HEK293T (cell line): ENCODE measurements at regions not wholly inside any gene's neighbourhood (a gene's known extent, or its start where the extent isn't known, plus 50 kb on each side); places are given as distances from the start of the nearest gene placed in this dataset.

Experiments
- ARNT ChIP-seq: fragments of 450-650 bp; IDR thresholded peaks from 2 replicates; pipeline ENCODE4 v1.6.1; 2017; ENCODE audit warnings: mild to moderate bottlenecking
- BHLHE40 ChIP-seq: fragments of 450-650 bp; IDR thresholded peaks from 2 replicates; pipeline ENCODE4 v1.6.1; 2016; ENCODE audit warnings: mild to moderate bottlenecking, moderate library complexity, borderline replicate concordance
- FOXA1 ChIP-seq: fragments of 450-650 bp; IDR thresholded peaks from 2 replicates; pipeline ENCODE4 v1.6.1; 2016; ENCODE audit warnings: mild to moderate bottlenecking
- NFRKB ChIP-seq: fragments of 450-650 bp; IDR thresholded peaks from 2 replicates; pipeline ENCODE4 v1.6.1; 2016; ENCODE audit warnings: mild to moderate bottlenecking, moderate library complexity
- SP1 ChIP-seq: fragments of 450-650 bp; IDR thresholded peaks from 2 replicates; pipeline ENCODE4 v1.6.1; 2017
- TARDBP ChIP-seq: fragments of 450-650 bp; IDR thresholded peaks from 2 replicates; pipeline ENCODE4 v1.6.1; 2016

DNA sequence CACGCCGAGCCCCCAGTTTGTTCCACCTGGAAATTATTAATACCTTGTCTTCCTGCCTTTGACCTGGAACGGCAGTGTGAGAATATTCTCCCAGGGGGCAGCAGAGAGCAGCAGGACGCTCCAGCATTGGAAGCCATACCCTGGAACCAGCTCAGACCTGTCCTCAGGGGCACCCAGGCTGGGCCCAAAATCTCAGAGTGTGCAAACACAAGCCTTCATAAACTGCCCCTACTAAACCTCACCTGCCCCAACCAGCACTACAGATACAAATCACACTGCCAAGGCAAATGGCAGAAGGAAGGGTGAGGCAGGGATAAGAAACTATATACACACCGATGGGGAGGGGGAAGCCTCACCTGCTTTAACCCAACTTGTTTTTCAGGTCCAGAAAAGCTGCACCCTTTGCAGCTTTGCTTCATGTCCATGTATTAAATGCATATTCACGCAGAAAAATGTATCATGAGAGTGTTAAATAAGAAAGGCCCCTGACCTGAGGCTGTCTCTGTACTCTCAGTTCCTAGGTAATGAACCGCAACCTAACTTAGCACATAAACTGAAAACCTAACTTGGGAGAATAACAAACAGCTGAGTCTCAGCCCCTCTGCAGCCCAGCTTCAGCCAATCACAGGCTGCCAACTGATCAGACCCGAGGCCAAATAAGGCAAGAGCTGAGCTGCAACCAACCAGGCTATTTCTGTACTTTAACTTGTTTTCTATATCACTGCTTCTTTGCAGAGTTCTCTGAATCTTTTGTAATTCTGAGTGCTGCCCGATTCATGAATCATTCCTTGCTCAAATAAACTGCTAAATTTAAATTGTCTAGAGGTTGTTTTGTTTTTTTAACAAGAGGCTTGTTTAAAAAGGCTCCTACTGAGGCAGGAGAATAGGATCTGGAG is 130.1 kb downstream of the SPTSSA start:
- TF ChIP-seq SP1, result no peak
- no peak for TF ChIP-seq FOXA1
- TF ChIP-seq NFRKB, result no peak
- no peak for TF ChIP-seq BHLHE40
- no peak for TF ChIP-seq TARDBP
- no peak for TF ChIP-seq ARNT
